ENCODE measurements at regions not wholly inside any gene's neighbourhood (a gene's known extent, or its start where the extent isn't known, plus 50 kb on each side); places are given as distances from the start of the nearest gene placed in this dataset.

- no peak for TF ChIP-seq CTCF (IDR thresholded peaks at IDR 0.05)
- peak; percentile 45 for TF ChIP-seq POLR2AphosphoS5 (IDR thresholded peaks at IDR 0.05)
- H3K36me3 ChIP-seq, result no peaks in the 10 kb centered on the region
- H3K27me3 ChIP-seq, result no peaks in the 10 kb centered on the region
- H3K9me3 ChIP-seq, result no peaks in the 10 kb centered on the region
- H3K4me1 ChIP-seq, result peaks cover 0 to 7% (median 0%) of the 10 kb centered on the region in 3 donors
- no peak overlapping the region for H3K4me3 ChIP-seq
- no peak overlapping the region for H3K27ac ChIP-seq
- ATAC-seq, result no peak
Measured at GRCh38 chr3:145971186-145971585, 189.8 kb downstream of the PLOD2 start.

- Histone ChIP-seq H3K4me3 (no peak overlapping the region), H3K9me3 (no peaks in the 10 kb centered on the region), H3K4me1 (peaks cover 0 to 7% (median 0%) of the 10 kb centered on the region in 3 donors), H3K27ac (no peak overlapping the region), H3K27me3 (no peaks in the 10 kb centered on the region), H3K36me3 (no peaks in the 10 kb centered on the region)
- no peak for TF ChIP-seq EP300 (IDR thresholded peaks at IDR 0.05)
- no peak for TF ChIP-seq CTCF (IDR thresholded peaks at IDR 0.05)
- no peak for TF ChIP-seq POLR2AphosphoS5 (IDR thresholded peaks at IDR 0.05)
- no peak for TF ChIP-seq POLR2A (IDR thresholded peaks at IDR 0.05)
- WGBS, 2 donors (ENCODE audit: low coverage in 1 of 2), result 88 to 93% methylated on average over 1 of the region's 1 CpG
- ATAC-seq, result no peak
Measured at GRCh38 chr3:145972851-145973250, 188.1 kb downstream of the PLOD2 start.

GRCh38 chr3:145981056-145981455 is 179.9 kb downstream of the PLOD2 start:
- TF ChIP-seq EP300 (IDR thresholded peaks at IDR 0.05) (no peak), POLR2AphosphoS5 (IDR thresholded peaks at IDR 0.05) (no peak)
- no peak for ATAC-seq
- Histone ChIP-seq H3K4me1 (no peaks in the 10 kb centered on the region), H3K27ac (no peak overlapping the region), H3K36me3 (no peaks in the 10 kb centered on the region), H3K27me3 (no peaks in the 10 kb centered on the region), H3K4me3 (no peak overlapping the region), H3K9me3 (peaks cover 0 to 13% (median 0%) of the 10 kb centered on the region in 3 donors)
- WGBS, 2 donors (ENCODE audit: low coverage in 1 of 2), result 77 to 83% methylated on average over 2 of the region's 2 CpGs

- Histone ChIP-seq H3K27ac (no peak overlapping the region), H3K4me3 (no peak overlapping the region), H3K9me3 (peaks cover 0 to 13% (median 0%) of the 10 kb centered on the region in 3 donors), H3K4me1 (no peaks in the 10 kb centered on the region), H3K27me3 (no peaks in the 10 kb centered on the region), H3K36me3 (no peaks in the 10 kb centered on the region)
- ATAC-seq, result no peak
- TF ChIP-seq CTCF (IDR thresholded peaks at IDR 0.05) (no peak), POLR2A (IDR thresholded peaks at IDR 0.05) (no peak), POLR2AphosphoS5 (IDR thresholded peaks at IDR 0.05) (no peak), EP300 (IDR thresholded peaks at IDR 0.05) (no peak)
- 86 to 91% methylated on average over 3 of the region's 4 CpGs for WGBS, 2 donors (ENCODE audit: low coverage in 1 of 2)
Measured at GRCh38 chr3:145983101-145983500, 177.9 kb downstream of the PLOD2 start.

Small RNA genes in the stretch of these regions (small RNA-seq; reads per million reads assigned to genes)
- gene RNA5SP144, result 0 reads per million in 4 donors
